GM12878 (cell line): ENCODE measurements at regions not wholly inside any gene's neighbourhood (a gene's known extent, or its start where the extent isn't known, plus 50 kb on each side); places are given as distances from the start of the nearest gene placed in this dataset.

Experiments used
- ATAC-seq: fragments of 200-7000 bp; cut with Tn5 transposase; 3 replicates; pipeline ENCODE4 v1.9.1; 2020; ENCODE audit warnings: mild to moderate bottlenecking, moderate library complexity
- BruUV-seq: library from RNA; stranded (reverse); fragments of 400-500 nt; replicated peaks from 2 replicates; lab custom pipeline; 2021; lab: Mats Ljungman, UMichigan
- CTCF ChIA-PET: fragments of 300-600 bp; sonication (Branson Sonifier 250); formaldehyde crosslinking; extraction: SDS; loops from one replicate; lab custom pipeline; 2021; ENCODE audit warnings: inconsistent platforms; lab: Yijun Ruan, JAX
- POLR2A ChIA-PET: fragments of 350-600 bp; formaldehyde crosslinking; extraction: SDS; loops from one replicate; lab custom pipeline; 2021; ENCODE audit warnings: inconsistent platforms; lab: Charles Lee
- RAD21 ChIA-PET: fragments of 300-600 bp; sonication (Branson Sonifier 250); formaldehyde crosslinking; loops from one replicate; lab custom pipeline; 2023; ENCODE audit warnings: antibody characterized with exemption; ENCODE audit not compliant: unreplicated experiment; lab: Charles Lee
- SMC1A ChIA-PET: fragments of 300-600 bp; sonication (Branson Sonifier 250); formaldehyde crosslinking; loops from one replicate; lab custom pipeline; 2023; ENCODE audit not compliant: unreplicated experiment, uncharacterized antibody; lab: Charles Lee
- DNase-seq: peaks from one replicate; pipeline ENCODE4 v3.0.0-alpha.2; 2011; ENCODE audit warnings: low read depth, low spot score
- FAIRE-seq: peaks from 3 replicates; lab custom pipeline; 2011; peaks lifted over from hg19 to GRCh38; lab: Jason Lieb, UNC
- H2AFZ ChIP-seq: 2 replicates; pipeline ENCODE4 v1.6.0; 2011; ENCODE audit warnings: low read depth, low read length, control low read depth; ENCODE audit not compliant: control insufficient read depth
- H3K27ac ChIP-seq: 2 replicates; pipeline ENCODE4 v1.5.1; 2011; ENCODE audit warnings: control low read depth; ENCODE audit not compliant: control insufficient read depth, insufficient read depth
- H3K27me3 ChIP-seq, 2 experiments: replicated peaks in 1 of 2; 2 replicates each; pipeline versions ENCODE4 v1.6.0 to v1.6.1; 2011; ENCODE audit warnings: low read length in 1 of 2; ENCODE audit not compliant: control insufficient read depth in 2 of 2, insufficient read depth in 2 of 2
- H3K36me3 ChIP-seq, 2 experiments: 2 replicates each; pipeline ENCODE4 v1.5.1; 2011; ENCODE audit warnings: low read length in 1 of 2; ENCODE audit not compliant: control insufficient read depth in 2 of 2, insufficient read depth in 2 of 2
- H3K4me1 ChIP-seq: 2 replicates; pipeline ENCODE4 v1.6.1; 2011; ENCODE audit warnings: mild to moderate bottlenecking, low read length, moderate library complexity, mixed read lengths; ENCODE audit not compliant: control insufficient read depth, insufficient read depth
- H3K4me2 ChIP-seq: 2 replicates; pipeline ENCODE4 v1.6.0; 2011; ENCODE audit warnings: control low read depth; ENCODE audit not compliant: control insufficient read depth, insufficient read depth
- H3K4me3 ChIP-seq: fragments of 200-600 bp; sonication (generic); 2 replicates; pipeline ENCODE4 v1.5.1; 2016
- H3K79me2 ChIP-seq: 2 replicates; pipeline ENCODE4 v1.6.0; 2011; ENCODE audit warnings: low read length; ENCODE audit not compliant: control insufficient read depth, insufficient read depth
- H3K9ac ChIP-seq: 2 replicates; pipeline ENCODE4 v1.8.0; 2011; ENCODE audit warnings: low read length, control low read depth, mixed read lengths; ENCODE audit not compliant: control insufficient read depth, insufficient read depth
- H3K9me3 ChIP-seq: replicated peaks from 3 replicates; pipeline ENCODE4 v1.5.1; 2011; ENCODE audit warnings: mild to moderate bottlenecking, low read length; ENCODE audit not compliant: control insufficient read depth, insufficient read depth
- H4K20me1 ChIP-seq: 2 replicates; pipeline ENCODE4 v1.6.0; 2011; ENCODE audit not compliant: control insufficient read depth, insufficient read depth
- HDAC2 ChIP-seq: fragments of 200-600 bp; sonication (generic); IDR thresholded peaks from 2 replicates; pipeline ENCODE4 v1.6.1; 2017
- LARP7 ChIP-seq: fragments of 450-650 bp; IDR thresholded peaks from 2 replicates; pipeline ENCODE4 v1.6.1; 2017; ENCODE audit warnings: mild to moderate bottlenecking
- NBN ChIP-seq: fragments of 450-650 bp; IDR thresholded peaks from 2 replicates; pipeline ENCODE4 v1.6.1; 2016
- SMARCA5 ChIP-seq: fragments of 450-650 bp; IDR thresholded peaks from 2 replicates; pipeline ENCODE4 v1.6.1; 2017; ENCODE audit warnings: mild to moderate bottlenecking
- SREBF2 ChIP-seq: IDR thresholded peaks from 2 replicates; pipeline ENCODE4 v1.6.1; 2012; ENCODE audit warnings: mild to moderate bottlenecking, low read length
- WGBS: methylation state at CpG from one replicate; pipeline ENCODE4 v1.1.6; 2016; ENCODE audit warnings: low lambda C conversion rate; ENCODE audit not compliant: insufficient replicate concordance, insufficient coverage; ENCODE audit errors: missing lambda C conversion rate; 5-methylcytosine and 5-hydroxymethylcytosine counted together
- in situ Hi-C: fragments of 300-500 bp; cut with MboI; formaldehyde crosslinking; loops from 9 replicates; pipeline ENCODE4 v1.14.3; 2018; ENCODE audit warnings: mixed read lengths
- intact Hi-C: fragments of 100-400 bp; cut with micrococcal nuclease; formaldehyde crosslinking; loops from one replicate; pipeline ENCODE4 v1.14.2; 2022; ENCODE audit not compliant: unreplicated experiment

DNA sequence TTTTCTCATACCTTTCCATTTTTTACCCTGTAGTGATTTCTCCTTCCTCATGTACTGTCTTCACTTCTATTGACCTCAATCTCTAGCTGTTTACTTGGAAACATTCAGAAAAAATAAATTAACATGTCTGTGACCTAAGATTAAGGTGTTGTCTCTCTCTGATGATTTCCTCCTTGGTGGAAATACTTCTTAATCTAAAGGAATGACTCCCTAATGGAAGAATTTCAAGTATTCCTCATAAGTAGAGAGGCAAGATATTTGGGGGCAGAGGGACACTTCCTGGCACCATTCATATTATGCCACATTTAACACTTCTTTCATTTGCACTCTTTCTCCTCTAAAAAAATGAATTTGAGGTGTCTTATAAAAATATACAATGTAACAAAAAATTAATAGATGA lies 202.8 kb downstream of the NEBL start:
- TF ChIP-seq HDAC2 (no peak), SREBF2 (no peak), NBN (no peak)
- Histone ChIP-seq H3K36me3 (no peaks in the 10 kb centered on the region), H3K27me3 (no peaks in the 10 kb centered on the region), H4K20me1 (no peaks in the 10 kb centered on the region), H2AFZ (no peak overlapping the region), H3K27ac (no peak overlapping the region), H3K4me2 (no peak overlapping the region), H3K4me1 (no peaks in the 10 kb centered on the region), H3K4me3 (no peak overlapping the region), H3K9ac (no peak overlapping the region), H3K79me2 (no peaks in the 10 kb centered on the region), H3K9me3 (no peaks in the 10 kb centered on the region)
- ATAC-seq (no peak), FAIRE-seq (no peak), DNase-seq (no peak)
- intact Hi-C loops (no loop called here), in situ Hi-C loops (no loop called here)
- no TSS peak for BruUV-seq
- ChIA-PET RAD21 (no interaction called here), CTCF (no interaction called here), SMC1A (no interaction called here), POLR2A (no interaction called here)

DNA sequence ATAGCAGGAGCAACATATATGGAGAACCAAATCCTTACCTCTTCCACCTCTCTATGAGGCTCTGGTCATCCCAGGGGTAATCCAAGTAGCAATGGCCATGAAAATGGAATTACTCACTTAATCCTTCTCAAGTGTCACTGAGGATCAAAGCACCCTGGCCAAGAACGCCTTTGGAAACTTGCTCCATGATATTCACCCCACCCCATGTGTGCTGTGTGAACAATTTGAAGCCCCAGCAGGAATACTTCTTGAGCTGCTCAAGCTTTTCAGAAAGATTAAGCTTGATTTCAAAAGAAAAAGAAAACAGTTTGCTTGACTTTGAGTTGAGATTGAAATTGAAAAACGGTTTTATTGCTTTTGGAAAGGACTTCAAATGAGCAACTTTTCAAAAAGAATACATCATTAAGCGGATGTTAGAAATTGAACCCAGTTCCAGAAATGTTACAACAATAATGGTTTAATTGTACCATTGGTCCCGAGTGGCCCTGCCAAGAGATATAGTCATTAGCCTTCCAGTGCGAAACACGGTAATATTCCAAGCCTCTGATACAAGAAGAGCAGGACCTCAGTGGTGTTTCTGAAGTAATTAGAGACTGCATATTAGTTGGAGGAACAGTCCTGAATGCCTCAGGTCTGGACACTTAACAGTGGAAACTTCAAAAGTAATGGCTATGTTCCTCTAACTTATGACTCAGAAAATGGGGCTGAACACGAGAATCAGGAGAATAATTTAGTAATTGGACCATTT lies 208.1 kb downstream of the NEBL start:
- SMC1A ChIA-PET, result interaction anchor here (0.9 kb wide), 1 partner anchor 20 kb away, joined by 3 read pairs; no protein-coding TSS in a partner anchor
- no peaks in the 10 kb centered on the region for H3K36me3 ChIP-seq
- no peak for FAIRE-seq
- no peak overlapping the region for H3K4me3 ChIP-seq
- H4K20me1 ChIP-seq, result no peaks in the 10 kb centered on the region
- no peak for ATAC-seq
- TF ChIP-seq SMARCA5 (no peak), LARP7 (no peak)
- TF ChIP-seq, all 136 proteins: peak for 0
- intact Hi-C loops, result no loop called here
- ChIA-PET CTCF (no interaction called here), POLR2A (no interaction called here), RAD21 (no interaction called here)
- Histone ChIP-seq H3K9me3 (no peaks in the 10 kb centered on the region), H3K4me2 (no peak overlapping the region), H2AFZ (no peak overlapping the region), H3K27me3 (no peaks in the 10 kb centered on the region), H3K79me2 (no peaks in the 10 kb centered on the region), H3K9ac (no peak overlapping the region), H3K27ac (no peak overlapping the region), H3K4me1 (no peaks in the 10 kb centered on the region)
- BruUV-seq, result no TSS peak
- WGBS, result 4% methylated on average over 7 of the region's 7 CpGs
- in situ Hi-C loops, result no loop called here
- DNase-seq, result no peak
